ENCODE measurements at regions not wholly inside any gene's neighbourhood (a gene's known extent, or its start where the extent isn't known, plus 50 kb on each side); places are given as distances from the start of the nearest gene placed in this dataset.

DNA sequence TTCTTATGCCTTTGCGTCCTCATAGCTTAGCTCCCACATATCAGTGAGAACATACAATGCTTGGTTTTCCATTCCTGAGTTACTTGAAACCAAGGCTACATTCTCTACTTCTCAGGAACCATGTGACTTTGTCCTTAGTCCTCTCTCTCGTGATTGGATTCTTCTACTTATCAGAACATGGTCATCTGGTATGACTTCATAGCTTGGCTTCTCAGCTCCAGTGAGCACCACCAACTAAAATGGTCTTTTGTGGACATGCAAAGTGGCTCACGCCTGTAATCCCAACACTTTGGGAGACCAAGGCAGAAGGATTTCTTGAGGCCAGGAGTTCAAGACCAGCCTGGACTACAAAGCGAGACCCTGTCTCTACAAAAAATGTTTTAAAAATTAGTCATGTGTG, 81.2 kb upstream of the NIPBL start:
- H3K27ac Mint-ChIP-seq = no peak overlapping the region
- ATAC-seq (ENCODE audit: poor library complexity) (no peak), DNase-seq (no peak)
- no peaks in the 10 kb centered on the region for H3K4me1 Mint-ChIP-seq (ENCODE audit: low read depth)
- ChIA-PET CTCF (no interaction called here), POLR2A (no interaction called here)
- no peak overlapping the region for H3K4me3 Mint-ChIP-seq
- intact Hi-C loops (cut with DNase I, micrococcal nuclease) = no loop called here
- no peaks in the 10 kb centered on the region for H3K9me3 ChIP-seq (ENCODE audit: control insufficient read depth in 1 of 2, insufficient read depth in 1 of 2, low read length in 2 of 2)
- no peaks in the 10 kb centered on the region for H3K36me3 Mint-ChIP-seq (ENCODE audit: low read depth)
- TF ChIP-seq CTCF (IDR thresholded peaks at IDR 0.05) = no peak
- no peaks in the 10 kb centered on the region for H3K4me1 ChIP-seq (ENCODE audit: insufficient read depth, low read length)
- H3K36me3 ChIP-seq (ENCODE audit: insufficient read depth, low read length) = no peaks in the 10 kb centered on the region
- H3K9me3 Mint-ChIP-seq = no peaks in the 10 kb centered on the region
- H3K27ac ChIP-seq (ENCODE audit: low read depth in 1 of 2, low read length in 2 of 2) = no peak overlapping the region
- no peaks in the 10 kb centered on the region for H3K27me3 ChIP-seq (ENCODE audit: control insufficient read depth in 1 of 2, insufficient read depth in 2 of 2, low read length in 2 of 2)
- peaks cover 13% of the 10 kb centered on the region for H3K27me3 Mint-ChIP-seq
- H3K4me3 ChIP-seq (ENCODE audit: low read length) = no peak overlapping the region

DNA sequence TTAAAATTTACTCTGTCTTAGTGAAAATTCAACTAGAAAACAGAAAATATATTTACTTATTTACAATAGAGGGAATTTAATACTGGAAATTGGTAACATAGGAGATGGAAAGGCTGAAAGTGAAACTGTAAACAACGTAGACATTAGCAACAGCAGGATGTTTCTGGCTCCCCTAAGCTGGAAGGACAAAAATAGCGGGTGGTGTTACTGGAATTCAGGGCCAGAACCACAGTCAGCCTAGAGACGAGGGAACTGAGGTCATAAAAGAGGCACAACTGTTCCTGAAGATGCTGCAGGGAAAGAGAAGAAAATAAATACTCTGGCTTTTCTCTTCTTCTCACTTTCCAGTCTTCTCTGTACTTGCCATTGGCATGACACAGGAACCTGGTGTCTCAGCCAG, 80.4 kb upstream of the NIPBL start:
- no peaks in the 10 kb centered on the region for H3K4me1 Mint-ChIP-seq (ENCODE audit: low read depth)
- no peak overlapping the region for H3K4me3 Mint-ChIP-seq
- Histone ChIP-seq H3K27ac (ENCODE audit: low read depth in 1 of 2, low read length in 2 of 2) (no peak overlapping the region), H3K27me3 (ENCODE audit: control insufficient read depth in 1 of 2, insufficient read depth in 2 of 2, low read length in 2 of 2) (no peaks in the 10 kb centered on the region), H3K9me3 (ENCODE audit: control insufficient read depth in 1 of 2, insufficient read depth in 1 of 2, low read length in 2 of 2) (no peaks in the 10 kb centered on the region), H3K4me3 (ENCODE audit: low read length) (no peak overlapping the region), H3K4me1 (ENCODE audit: insufficient read depth, low read length) (no peaks in the 10 kb centered on the region), H3K36me3 (ENCODE audit: insufficient read depth, low read length) (no peaks in the 10 kb centered on the region)
- H3K27ac Mint-ChIP-seq = no peak overlapping the region
- ATAC-seq (ENCODE audit: poor library complexity) = no peak
- CTCF ChIA-PET = no interaction called here
- no peak for DNase-seq
- intact Hi-C loops (cut with DNase I, micrococcal nuclease) = no loop called here
- no peak for TF ChIP-seq CTCF (IDR thresholded peaks at IDR 0.05)
- H3K36me3 Mint-ChIP-seq (ENCODE audit: low read depth) = no peaks in the 10 kb centered on the region
- POLR2A ChIA-PET = no interaction called here
- H3K9me3 Mint-ChIP-seq = no peaks in the 10 kb centered on the region
- H3K27me3 Mint-ChIP-seq = peaks cover 7% of the 10 kb centered on the region

DNA sequence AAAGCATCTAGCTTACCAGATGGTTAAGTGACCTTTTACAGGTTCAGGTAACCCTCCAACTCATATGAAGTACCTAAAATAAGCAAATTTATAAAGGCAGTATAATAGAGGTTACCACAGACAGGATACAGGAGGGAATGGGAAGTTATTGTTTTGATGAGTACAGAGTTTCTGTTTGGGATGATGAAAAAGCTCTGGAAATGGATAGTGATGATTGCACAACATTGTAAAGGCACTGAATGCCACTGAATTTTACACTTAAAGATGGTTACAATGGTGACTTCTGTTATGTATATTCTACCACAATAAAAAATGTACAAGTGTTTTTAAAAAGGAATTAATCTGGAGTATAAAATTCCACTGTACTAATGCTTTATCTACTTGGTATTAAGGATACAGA, 75.0 kb upstream of the NIPBL start:
- Mint-ChIP-seq H3K27me3 (peaks cover 10% of the 10 kb centered on the region), H3K4me3 (no peak overlapping the region), H3K4me1 (ENCODE audit: low read depth) (no peaks in the 10 kb centered on the region), H3K9me3 (no peaks in the 10 kb centered on the region), H3K27ac (no peak overlapping the region), H3K36me3 (ENCODE audit: low read depth) (no peaks in the 10 kb centered on the region)
- no peak overlapping the region for H3K27ac ChIP-seq (ENCODE audit: low read depth in 1 of 2, low read length in 2 of 2)
- POLR2A ChIA-PET = no interaction called here
- H3K9me3 ChIP-seq (ENCODE audit: control insufficient read depth in 1 of 2, insufficient read depth in 1 of 2, low read length in 2 of 2) = no peaks in the 10 kb centered on the region
- no peaks in the 10 kb centered on the region for H3K36me3 ChIP-seq (ENCODE audit: insufficient read depth, low read length)
- H3K4me3 ChIP-seq (ENCODE audit: low read length) = no peak overlapping the region
- intact Hi-C loops (cut with DNase I, micrococcal nuclease) = no loop called here
- CTCF ChIA-PET = no interaction called here
- peaks cover 0 to 6% of the 10 kb centered on the region in 2 experiments for H3K27me3 ChIP-seq (ENCODE audit: control insufficient read depth in 1 of 2, insufficient read depth in 2 of 2, low read length in 2 of 2)
- no peak for TF ChIP-seq CTCF (IDR thresholded peaks at IDR 0.05)
- DNase-seq (no peak), ATAC-seq (ENCODE audit: poor library complexity) (no peak)
- no peaks in the 10 kb centered on the region for H3K4me1 ChIP-seq (ENCODE audit: insufficient read depth, low read length)

All from CD4-positive, alpha-beta T cell (primary cell).